Testis (tissue), 2 donors: ENCODE measurements at regions not wholly inside any gene's neighbourhood (a gene's known extent, or its start where the extent isn't known, plus 50 kb on each side); places are given as distances from the start of the nearest gene placed in this dataset.
"Not testable (repeated sequence)": the region's sequence is repeated elsewhere in the genome, so short reads cannot be mapped to it uniquely, and the experiment has no call there.

Experiments
- CTCF ChIP-seq, 3 experiments: fragments of 450-650 bp in 2 of 3; fragments of 200-600 bp in 1 of 3; sonication (generic) in 1 of 3; IDR thresholded peaks; one replicate each; pipeline ENCODE4 v1.5.1; 2016 to 2019; ENCODE audit warnings: antibody characterized with exemption in 3 of 3, mild to moderate bottlenecking in 2 of 3, moderate library complexity in 1 of 3
- POLR2A ChIP-seq: fragments of 450-650 bp; IDR thresholded peaks from one replicate; pipeline ENCODE4 v1.6.1; 2017; ENCODE audit warnings: antibody characterized with exemption, mild to moderate bottlenecking, moderate library complexity

GRCh38 chr5:35531553-35531952 lies 86.1 kb upstream of the SPEF2 start:
- not testable (repeated sequence) for TF ChIP-seq CTCF (IDR thresholded peaks at IDR 0.05); POLR2A
